Activated naive CD4-positive, alpha-beta T cell treated with anti-CD3 and anti-CD28 coated beads, Interleukin-2, amount 50 U/mL, for 24 hours (primary cell): ENCODE measurements at regions not wholly inside any gene's neighbourhood (a gene's known extent, or its start where the extent isn't known, plus 50 kb on each side); places are given as distances from the start of the nearest gene placed in this dataset.

Source experiments
- H3K27ac Mint-ChIP-seq: one replicate; pipeline ENCODE4 v1.8.0; 2021; ENCODE audit warnings: mild to moderate bottlenecking, mixed read lengths
- H3K27me3 Mint-ChIP-seq: one replicate; pipeline ENCODE4 v1.8.0; 2021; ENCODE audit warnings: mixed read lengths
- H3K36me3 Mint-ChIP-seq: one replicate; pipeline ENCODE4 v1.8.0; 2021; ENCODE audit warnings: mixed read lengths
- H3K4me1 Mint-ChIP-seq: one replicate; pipeline ENCODE4 v1.8.0; 2021; ENCODE audit warnings: mixed read lengths
- H3K4me3 Mint-ChIP-seq: one replicate; pipeline ENCODE4 v1.8.0; 2021; ENCODE audit warnings: mild to moderate bottlenecking, mixed read lengths
- H3K9me3 Mint-ChIP-seq: one replicate; pipeline ENCODE4 v1.8.0; 2021; ENCODE audit warnings: mixed read lengths

DNA sequence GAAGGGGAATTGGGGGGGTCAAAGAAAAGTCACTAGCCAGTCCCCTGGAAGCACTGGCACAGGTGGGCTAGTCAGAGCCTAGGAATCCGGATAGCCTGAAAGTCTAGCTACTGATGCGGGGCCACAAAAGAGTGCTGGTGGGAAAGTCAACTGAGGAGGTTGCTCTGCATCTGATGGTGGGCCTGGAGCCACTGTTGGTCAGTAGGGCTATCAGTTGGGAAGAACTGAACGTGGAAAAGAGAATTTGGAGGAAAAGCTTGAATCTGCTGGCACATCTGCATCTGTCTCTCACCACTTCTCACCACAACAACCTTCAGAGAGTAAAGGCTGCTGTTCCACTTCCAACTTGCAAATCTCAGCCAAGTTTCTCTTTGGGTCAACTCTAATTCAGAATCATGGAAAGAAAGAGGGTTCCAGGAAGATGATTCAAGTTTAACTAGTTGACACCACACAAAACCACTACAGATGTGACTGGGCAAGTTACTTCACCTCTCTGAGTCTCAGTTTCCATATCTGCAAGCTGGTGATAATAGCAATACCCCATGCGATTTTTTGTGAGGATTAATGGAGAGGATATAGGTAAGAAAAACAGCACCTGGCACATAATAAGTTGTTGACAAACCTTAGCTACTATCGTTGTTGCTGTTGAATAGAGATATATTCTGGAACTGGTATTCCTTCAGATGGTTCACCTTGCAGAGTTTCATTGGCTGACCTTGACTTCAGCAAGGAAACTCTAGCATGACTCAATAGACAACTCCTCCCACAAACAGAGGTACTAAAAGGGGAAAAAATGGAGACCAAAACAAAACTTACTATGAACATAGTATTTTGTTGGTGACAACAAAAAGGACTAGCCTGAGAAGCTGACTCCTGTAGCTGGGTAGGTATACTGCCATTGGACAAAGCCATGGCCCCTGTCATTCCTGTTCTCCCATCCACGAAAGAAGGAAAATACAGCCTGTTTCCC is 280.2 kb upstream of the STT3B start:
- peaks cover 10% of the 10 kb centered on the region for H3K9me3 Mint-ChIP-seq
- H3K4me1 Mint-ChIP-seq, result peaks cover 56% of the 10 kb centered on the region
- H3K27me3 Mint-ChIP-seq, result no peaks in the 10 kb centered on the region
- peaks cover 3% of the 10 kb centered on the region for H3K36me3 Mint-ChIP-seq
- peak overlapping the region; percentile 36 for H3K27ac Mint-ChIP-seq
- no peak overlapping the region for H3K4me3 Mint-ChIP-seq

GRCh38 chr3:31253782-31254181 is 278.9 kb upstream of the STT3B start:
- no peak overlapping the region for H3K4me3 Mint-ChIP-seq
- peaks cover 48% of the 10 kb centered on the region for H3K4me1 Mint-ChIP-seq
- H3K27ac Mint-ChIP-seq, result peak overlapping the region; percentile 36
- H3K36me3 Mint-ChIP-seq, result peaks cover 3% of the 10 kb centered on the region
- H3K9me3 Mint-ChIP-seq, result peaks cover 10% of the 10 kb centered on the region
- no peaks in the 10 kb centered on the region for H3K27me3 Mint-ChIP-seq

DNA sequence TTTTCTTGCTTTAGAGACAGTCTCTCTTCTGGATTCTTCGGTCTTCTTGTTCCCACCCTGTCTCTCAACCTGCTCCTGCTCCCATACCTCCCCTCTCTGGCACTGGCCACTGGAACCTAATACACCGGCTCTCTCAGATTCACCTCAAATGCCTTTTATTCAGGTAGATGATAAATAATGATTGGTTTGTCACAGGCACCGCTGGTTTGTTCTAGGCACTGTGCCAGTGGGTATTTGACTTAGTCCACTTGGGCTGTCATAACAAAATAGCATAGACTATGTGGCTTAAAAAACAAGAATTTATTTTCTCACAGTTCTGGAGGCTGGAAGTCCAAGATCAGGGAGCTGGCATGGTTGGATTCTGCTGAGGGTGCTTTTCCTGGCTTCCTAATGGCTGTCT is 278.2 kb upstream of the STT3B start:
- Mint-ChIP-seq H3K27ac (no peak overlapping the region), H3K9me3 (peaks cover 10% of the 10 kb centered on the region), H3K27me3 (no peaks in the 10 kb centered on the region), H3K4me3 (no peak overlapping the region), H3K36me3 (peaks cover 3% of the 10 kb centered on the region), H3K4me1 (peaks cover 44% of the 10 kb centered on the region)

- Mint-ChIP-seq H3K4me3 (no peak overlapping the region), H3K27ac (no peak overlapping the region), H3K36me3 (peaks cover 4% of the 10 kb centered on the region), H3K4me1 (peaks cover 38% of the 10 kb centered on the region), H3K9me3 (peaks cover 10% of the 10 kb centered on the region), H3K27me3 (no peaks in the 10 kb centered on the region)
These were observed 277.6 kb upstream of the STT3B start for GRCh38 chr3:31255007-31255581.

GRCh38 chr3:31262201-31262600 is 270.5 kb upstream of the STT3B start:
- H3K9me3 Mint-ChIP-seq, result no peaks in the 10 kb centered on the region
- no peaks in the 10 kb centered on the region for H3K4me1 Mint-ChIP-seq
- peaks cover 5% of the 10 kb centered on the region for H3K36me3 Mint-ChIP-seq

DNA sequence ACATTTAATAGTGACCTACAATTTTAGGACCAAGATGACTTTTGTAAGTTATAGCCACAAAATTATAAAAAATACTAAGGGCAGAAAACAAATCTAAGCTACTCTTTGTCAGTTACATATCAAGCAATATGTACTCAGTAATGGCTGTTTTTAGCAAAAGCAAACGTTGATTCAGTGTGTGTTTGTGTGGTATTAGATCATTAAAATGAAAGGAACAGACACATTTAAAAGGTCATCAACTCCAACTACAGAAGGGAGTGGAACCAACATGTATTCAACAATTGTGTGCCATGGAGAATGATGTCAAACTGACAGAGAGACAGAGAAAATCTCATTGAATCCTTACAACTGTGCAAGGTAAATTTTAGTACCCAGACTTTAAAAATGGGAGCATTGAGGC is 268.8 kb upstream of the STT3B start:
- H3K4me1 Mint-ChIP-seq, result peaks cover 14% of the 10 kb centered on the region
- H3K27ac Mint-ChIP-seq, result no peak overlapping the region
- H3K4me3 Mint-ChIP-seq, result no peak overlapping the region
- no peaks in the 10 kb centered on the region for H3K9me3 Mint-ChIP-seq
- no peaks in the 10 kb centered on the region for H3K27me3 Mint-ChIP-seq
- H3K36me3 Mint-ChIP-seq, result peaks cover 5% of the 10 kb centered on the region

More at GRCh38 chr3:31262201-31262600, 270.5 kb upstream of the STT3B start:
- Mint-ChIP-seq H3K27me3 (no peaks in the 10 kb centered on the region), H3K27ac (no peak overlapping the region), H3K4me3 (no peak overlapping the region)

GRCh38 chr3:31265646-31266428 is 266.9 kb upstream of the STT3B start:
- Mint-ChIP-seq H3K4me3 (no peak overlapping the region), H3K9me3 (no peaks in the 10 kb centered on the region), H3K36me3 (peaks cover 2% of the 10 kb centered on the region), H3K27ac (no peak overlapping the region), H3K27me3 (no peaks in the 10 kb centered on the region), H3K4me1 (peaks cover 17% of the 10 kb centered on the region)

DNA sequence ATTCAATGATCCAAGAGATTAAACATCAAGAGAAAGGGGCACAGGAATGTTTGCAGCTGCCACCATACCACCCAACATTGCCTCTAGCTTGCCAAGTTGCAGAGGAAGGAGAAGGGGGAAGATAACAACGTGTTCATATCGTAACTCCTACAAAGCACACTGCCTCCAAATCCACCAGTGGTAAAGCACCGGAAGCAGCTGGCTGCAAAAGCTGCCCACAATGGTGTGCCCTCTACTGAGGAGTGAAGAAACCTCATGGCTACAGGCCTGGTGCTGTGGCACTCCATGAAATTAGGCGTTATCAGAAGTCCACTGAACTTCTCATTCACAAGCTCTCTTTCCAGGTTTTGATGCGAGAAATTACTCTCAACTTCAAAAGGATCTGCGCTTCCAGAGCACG is 263.9 kb upstream of the STT3B start:
- Mint-ChIP-seq H3K27ac (no peak overlapping the region), H3K4me1 (peaks cover 22% of the 10 kb centered on the region), H3K36me3 (peaks cover 2% of the 10 kb centered on the region), H3K9me3 (no peaks in the 10 kb centered on the region), H3K27me3 (no peaks in the 10 kb centered on the region), H3K4me3 (no peak overlapping the region)

GRCh38 chr3:31270010-31270409 is 262.7 kb upstream of the STT3B start:
- Mint-ChIP-seq H3K27me3 (no peaks in the 10 kb centered on the region), H3K4me1 (peaks cover 22% of the 10 kb centered on the region), H3K9me3 (no peaks in the 10 kb centered on the region), H3K36me3 (peaks cover 2% of the 10 kb centered on the region), H3K4me3 (no peak overlapping the region), H3K27ac (no peak overlapping the region)

DNA sequence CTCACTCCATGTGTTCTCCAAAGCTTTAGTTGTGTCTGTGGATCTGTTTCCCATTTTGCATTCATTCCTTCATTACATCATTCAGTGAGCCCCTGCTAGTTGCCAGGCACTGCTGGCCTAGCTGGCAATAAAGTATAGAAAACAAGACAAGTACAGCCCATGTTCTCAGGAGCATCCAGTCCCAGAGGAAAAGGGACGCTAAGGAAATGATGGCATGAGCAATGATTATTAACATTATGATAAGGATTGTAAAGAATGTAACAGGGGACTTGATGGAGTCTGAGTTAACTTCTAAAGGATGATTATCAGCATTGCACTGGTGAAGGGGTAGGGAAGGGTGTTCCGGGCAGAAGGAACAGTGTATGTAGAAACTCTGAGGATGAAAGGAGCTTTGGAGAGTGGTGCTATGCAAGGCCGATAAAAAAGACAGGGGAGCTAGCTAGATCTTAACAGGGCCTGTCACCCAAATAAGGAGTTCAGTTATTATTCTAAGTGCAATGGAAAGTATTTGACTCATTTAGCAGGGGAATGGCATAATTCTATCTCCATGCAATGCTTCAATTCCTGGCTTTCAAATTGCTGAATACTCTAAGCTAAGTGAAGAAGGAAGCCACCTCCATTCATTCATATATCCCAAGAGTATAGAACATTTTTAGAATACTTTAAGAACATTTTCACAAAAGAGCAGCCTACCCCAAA is 258.2 kb upstream of the STT3B start:
- Mint-ChIP-seq H3K36me3 (no peaks in the 10 kb centered on the region), H3K27ac (no peak overlapping the region), H3K9me3 (no peaks in the 10 kb centered on the region), H3K4me3 (no peak overlapping the region), H3K27me3 (no peaks in the 10 kb centered on the region), H3K4me1 (peaks cover 19% of the 10 kb centered on the region)

- Mint-ChIP-seq H3K27me3 (no peaks in the 10 kb centered on the region), H3K4me3 (no peak overlapping the region), H3K36me3 (no peaks in the 10 kb centered on the region), H3K27ac (no peak overlapping the region), H3K9me3 (no peaks in the 10 kb centered on the region), H3K4me1 (peaks cover 19% of the 10 kb centered on the region)
These were observed 257.6 kb upstream of the STT3B start for GRCh38 chr3:31275038-31275572.

DNA sequence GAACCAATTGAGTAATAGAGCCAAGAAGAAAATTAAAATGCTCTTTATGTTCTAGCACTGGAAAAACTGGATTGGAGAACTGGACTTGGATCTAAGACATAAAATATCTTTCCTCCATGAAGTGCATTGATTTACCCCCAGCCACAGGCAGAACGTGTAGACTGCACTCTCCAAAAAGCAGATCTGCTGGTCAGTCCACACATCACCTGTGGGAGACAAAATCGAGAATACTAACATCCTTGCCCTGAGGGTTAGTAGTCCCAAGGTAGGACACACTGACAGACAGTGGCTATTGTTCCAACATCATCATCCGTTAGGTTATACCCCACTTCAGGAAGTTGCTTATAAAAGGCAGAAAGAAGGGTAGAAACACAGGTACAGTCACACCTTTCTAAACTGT is 257.1 kb upstream of the STT3B start:
- Mint-ChIP-seq H3K36me3 (no peaks in the 10 kb centered on the region), H3K4me1 (peaks cover 19% of the 10 kb centered on the region), H3K4me3 (no peak overlapping the region), H3K27ac (no peak overlapping the region), H3K9me3 (no peaks in the 10 kb centered on the region), H3K27me3 (no peaks in the 10 kb centered on the region)

DNA sequence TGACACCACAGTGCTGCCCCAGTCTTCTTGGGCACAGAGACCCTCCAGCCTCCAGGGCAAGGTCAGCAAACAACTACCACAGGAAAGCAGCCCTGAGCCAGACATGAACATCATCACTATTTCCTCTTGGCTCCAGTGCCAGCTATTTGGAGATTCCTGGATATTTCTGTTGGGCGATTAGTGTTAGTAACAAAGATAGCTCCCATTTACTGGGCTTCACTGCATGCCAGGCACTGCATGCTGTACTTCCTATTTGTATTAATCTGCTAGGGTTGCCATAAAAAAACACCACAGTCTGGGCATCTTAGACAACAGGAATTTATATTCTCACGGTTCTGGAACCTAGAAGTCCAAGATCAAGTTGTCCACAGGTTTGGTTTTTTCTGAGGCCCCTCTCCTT is 255.1 kb upstream of the STT3B start:
- Mint-ChIP-seq H3K36me3 (no peaks in the 10 kb centered on the region), H3K4me3 (no peak overlapping the region), H3K27me3 (no peaks in the 10 kb centered on the region), H3K27ac (no peak overlapping the region), H3K4me1 (peaks cover 13% of the 10 kb centered on the region), H3K9me3 (no peaks in the 10 kb centered on the region)

DNA sequence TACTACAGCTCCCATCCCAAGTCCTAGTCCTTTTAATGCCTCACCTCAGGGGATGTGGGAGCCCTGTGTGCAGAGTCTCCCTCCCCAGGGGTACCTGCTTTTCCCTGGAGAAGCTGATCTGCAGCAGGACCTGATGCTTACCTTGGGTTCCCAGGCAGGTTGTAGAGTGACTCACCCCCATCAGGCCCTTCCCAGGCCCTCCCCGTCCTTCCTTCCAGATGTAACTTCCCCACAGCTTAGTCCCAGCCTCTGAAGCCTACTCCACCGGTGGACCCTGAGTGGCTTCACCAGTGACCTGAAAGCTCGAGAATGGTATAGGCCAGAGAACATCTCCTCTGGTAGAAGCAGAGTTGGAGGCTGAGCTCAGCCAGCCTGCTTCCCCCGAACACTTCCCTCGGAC is 254.2 kb upstream of the STT3B start:
- Mint-ChIP-seq H3K36me3 (no peaks in the 10 kb centered on the region), H3K27me3 (no peaks in the 10 kb centered on the region), H3K9me3 (no peaks in the 10 kb centered on the region), H3K4me3 (no peak overlapping the region), H3K27ac (no peak overlapping the region), H3K4me1 (peaks cover 13% of the 10 kb centered on the region)

DNA sequence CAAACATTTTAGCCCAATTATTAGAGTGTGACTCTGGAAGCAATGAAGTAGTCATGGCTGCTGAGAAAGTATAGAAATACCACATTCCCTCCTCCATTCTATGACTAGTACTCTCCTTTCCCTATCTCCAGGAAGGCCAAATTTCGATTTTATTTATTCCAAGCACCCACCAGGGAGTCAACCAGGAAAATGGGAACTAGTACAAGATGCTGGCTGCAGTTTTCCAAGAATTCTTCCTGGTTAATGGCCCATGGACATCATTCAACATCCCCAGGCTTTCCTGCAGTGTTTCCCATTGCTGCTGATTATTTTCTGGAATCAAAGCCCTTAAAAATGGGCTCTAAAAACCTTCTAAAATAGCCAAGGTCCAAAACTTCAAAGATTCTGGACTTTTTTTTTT is 247.9 kb upstream of the STT3B start:
- peaks cover 17% of the 10 kb centered on the region for H3K4me1 Mint-ChIP-seq
- H3K36me3 Mint-ChIP-seq, result peaks cover 2% of the 10 kb centered on the region
- no peaks in the 10 kb centered on the region for H3K9me3 Mint-ChIP-seq
- H3K27me3 Mint-ChIP-seq, result no peaks in the 10 kb centered on the region
- no peak overlapping the region for H3K4me3 Mint-ChIP-seq
- H3K27ac Mint-ChIP-seq, result no peak overlapping the region
